AG04449 (cell line): ENCODE measurements at regions not wholly inside any gene's neighbourhood (a gene's known extent, or its start where the extent isn't known, plus 50 kb on each side); places are given as distances from the start of the nearest gene placed in this dataset.

Experiments used
- CTCF ChIA-PET: fragments of 350-600 bp; formaldehyde crosslinking; extraction: SDS; loops from one replicate; lab custom pipeline; 2021; ENCODE audit warnings: antibody characterized with exemption; lab: Yijun Ruan, JAX
- POLR2A ChIA-PET: fragments of 400-600, 350-600 bp; formaldehyde crosslinking; extraction: SDS; loops from one replicate; lab custom pipeline; 2020; ENCODE audit warnings: antibody characterized with exemption, inconsistent platforms; lab: Yijun Ruan, JAX
- DNase-seq: peaks from one replicate; pipeline ENCODE4 v3.0.0-alpha.2; 2010; ENCODE audit warnings: low read depth, low spot score
- H3K4me3 ChIP-seq: 2 replicates; pipeline ENCODE4 v1.5.1; 2011; ENCODE audit warnings: low read depth, mild to moderate bottlenecking, control low read depth, low read length
- TF ChIP-seq, protein P1 (sequence below): IDR thresholded peaks from one replicate; pipeline ENCODE4 v1.5.1; 2011; ENCODE audit warnings: mild to moderate bottlenecking, moderate library complexity, low read length, control low read depth, inconsistent platforms; ENCODE audit not compliant: insufficient read depth; ENCODE audit errors: missing control alignments

DNA sequence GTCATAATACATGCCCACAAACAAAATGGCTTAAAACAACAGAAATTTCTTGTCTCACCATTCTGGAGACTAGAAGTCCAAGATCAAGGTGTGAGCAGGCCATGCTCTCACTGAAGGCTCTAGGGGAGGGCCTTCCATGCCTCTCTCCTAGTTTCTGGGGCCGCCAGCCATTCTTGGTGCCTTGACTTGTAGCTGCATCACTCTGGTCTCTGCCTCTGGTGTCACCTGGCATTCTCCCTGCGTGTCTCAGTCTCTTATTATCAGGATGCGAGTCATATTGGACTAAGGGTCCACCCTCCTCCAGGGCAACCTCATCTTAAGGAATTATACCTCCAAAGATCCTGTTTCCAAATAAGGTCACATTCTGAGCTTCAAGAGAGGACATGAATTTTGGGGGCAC, 76.1 kb downstream of the KCNF1 start:
- POLR2A ChIA-PET: no interaction called here
- CTCF ChIA-PET: no interaction called here
- TF ChIP-seq, protein P1, sequence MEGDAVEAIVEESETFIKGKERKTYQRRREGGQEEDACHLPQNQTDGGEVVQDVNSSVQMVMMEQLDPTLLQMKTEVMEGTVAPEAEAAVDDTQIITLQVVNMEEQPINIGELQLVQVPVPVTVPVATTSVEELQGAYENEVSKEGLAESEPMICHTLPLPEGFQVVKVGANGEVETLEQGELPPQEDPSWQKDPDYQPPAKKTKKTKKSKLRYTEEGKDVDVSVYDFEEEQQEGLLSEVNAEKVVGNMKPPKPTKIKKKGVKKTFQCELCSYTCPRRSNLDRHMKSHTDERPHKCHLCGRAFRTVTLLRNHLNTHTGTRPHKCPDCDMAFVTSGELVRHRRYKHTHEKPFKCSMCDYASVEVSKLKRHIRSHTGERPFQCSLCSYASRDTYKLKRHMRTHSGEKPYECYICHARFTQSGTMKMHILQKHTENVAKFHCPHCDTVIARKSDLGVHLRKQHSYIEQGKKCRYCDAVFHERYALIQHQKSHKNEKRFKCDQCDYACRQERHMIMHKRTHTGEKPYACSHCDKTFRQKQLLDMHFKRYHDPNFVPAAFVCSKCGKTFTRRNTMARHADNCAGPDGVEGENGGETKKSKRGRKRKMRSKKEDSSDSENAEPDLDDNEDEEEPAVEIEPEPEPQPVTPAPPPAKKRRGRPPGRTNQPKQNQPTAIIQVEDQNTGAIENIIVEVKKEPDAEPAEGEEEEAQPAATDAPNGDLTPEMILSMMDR: no peak
- no peak overlapping the region for H3K4me3 ChIP-seq
- DNase-seq: no peak

DNA sequence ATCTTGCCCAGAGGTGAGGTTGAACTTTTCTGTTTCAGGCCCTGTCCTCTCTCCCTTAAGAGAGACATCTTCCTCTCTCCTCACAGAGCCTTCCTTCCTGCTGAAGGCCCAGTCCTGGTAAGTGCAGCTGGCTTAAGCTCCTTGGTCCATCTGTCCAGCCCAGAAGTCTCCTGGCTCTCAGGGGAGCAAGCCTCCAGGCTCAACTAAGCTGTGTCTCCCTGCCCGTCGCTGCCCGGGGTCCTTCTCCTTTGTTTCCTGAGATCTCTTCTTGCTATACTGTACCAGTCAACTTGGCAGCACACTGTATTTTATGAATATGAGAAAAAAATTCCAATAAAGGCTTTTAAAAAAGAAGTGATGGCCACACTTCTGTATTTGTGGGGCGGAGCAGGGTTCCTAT, 77.4 kb downstream of the KCNF1 start:
- CTCF ChIA-PET: interaction anchor here (1.3 kb wide), 1 partner anchor 143 kb away, joined by 3 read pairs; a partner anchor contains a TSS
- TF ChIP-seq, protein P1: no peak
- no peak for DNase-seq

DNA sequence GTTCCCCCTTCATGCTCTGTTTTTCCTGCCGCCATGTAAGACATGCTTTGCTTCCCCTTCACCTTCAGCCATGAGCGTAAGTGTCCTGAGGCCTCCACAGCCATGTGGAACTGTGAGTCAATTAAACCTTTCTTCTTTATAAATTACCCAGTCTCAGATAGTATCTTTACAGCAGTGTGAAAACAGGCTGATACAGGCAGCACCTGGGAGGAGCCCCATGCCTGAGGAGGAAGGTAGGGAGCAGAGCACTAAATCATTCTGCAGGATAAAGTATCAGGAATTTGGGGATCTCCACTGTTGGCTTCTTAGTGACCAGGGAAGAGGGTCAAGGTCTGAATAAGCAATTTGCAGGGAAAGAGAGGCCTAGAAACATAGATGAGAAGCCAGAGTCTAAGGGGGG, 78.0 kb downstream of the KCNF1 start:
- TF ChIP-seq, protein P1: no peak
- no peak for DNase-seq
- CTCF ChIA-PET: interaction anchor here (1.3 kb wide), 1 partner anchor 143 kb away, joined by 3 read pairs; a partner anchor contains a TSS
- H3K4me3 ChIP-seq: no peak overlapping the region
- POLR2A ChIA-PET: no interaction called here

More for the DNA sequence above, 77.4 kb downstream of the KCNF1 start:
- POLR2A ChIA-PET: no interaction called here
- no peak overlapping the region for H3K4me3 ChIP-seq

DNA sequence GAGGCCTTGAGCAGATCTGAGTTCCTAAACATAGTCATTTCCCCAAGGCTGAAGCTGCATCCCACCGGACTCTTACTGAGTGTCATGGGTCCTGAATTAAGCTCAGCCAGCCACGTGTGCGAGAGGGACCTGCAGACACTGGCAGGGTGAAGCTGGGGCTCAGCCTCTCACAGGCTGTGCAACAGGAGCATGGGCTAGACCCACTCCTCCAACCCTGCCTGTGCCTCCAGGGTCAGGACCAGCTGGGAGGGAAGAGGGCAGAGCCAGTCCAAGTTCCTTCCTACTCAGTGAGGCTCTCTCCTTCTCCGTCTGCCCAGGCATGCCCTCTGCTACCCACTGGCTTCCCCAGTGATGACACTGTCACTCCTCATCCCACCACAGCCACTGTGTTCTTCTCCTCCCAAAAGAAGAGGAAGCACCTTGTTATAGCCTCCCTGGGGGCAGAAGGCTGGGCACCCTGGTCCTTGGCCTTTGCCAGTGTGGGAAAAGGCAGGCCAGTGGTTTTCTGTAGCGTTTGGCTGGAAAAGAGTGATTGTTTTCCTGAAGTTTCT, 78.9 kb downstream of the KCNF1 start:
- TF ChIP-seq, protein P1: no peak
- ChIA-PET POLR2A (no interaction called here), CTCF (interaction anchor here (1.0 kb wide), 1 partner anchor 158 kb away, joined by 3 read pairs; no protein-coding TSS in a partner anchor)
- no peak for DNase-seq
- H3K4me3 ChIP-seq: no peak overlapping the region

DNA sequence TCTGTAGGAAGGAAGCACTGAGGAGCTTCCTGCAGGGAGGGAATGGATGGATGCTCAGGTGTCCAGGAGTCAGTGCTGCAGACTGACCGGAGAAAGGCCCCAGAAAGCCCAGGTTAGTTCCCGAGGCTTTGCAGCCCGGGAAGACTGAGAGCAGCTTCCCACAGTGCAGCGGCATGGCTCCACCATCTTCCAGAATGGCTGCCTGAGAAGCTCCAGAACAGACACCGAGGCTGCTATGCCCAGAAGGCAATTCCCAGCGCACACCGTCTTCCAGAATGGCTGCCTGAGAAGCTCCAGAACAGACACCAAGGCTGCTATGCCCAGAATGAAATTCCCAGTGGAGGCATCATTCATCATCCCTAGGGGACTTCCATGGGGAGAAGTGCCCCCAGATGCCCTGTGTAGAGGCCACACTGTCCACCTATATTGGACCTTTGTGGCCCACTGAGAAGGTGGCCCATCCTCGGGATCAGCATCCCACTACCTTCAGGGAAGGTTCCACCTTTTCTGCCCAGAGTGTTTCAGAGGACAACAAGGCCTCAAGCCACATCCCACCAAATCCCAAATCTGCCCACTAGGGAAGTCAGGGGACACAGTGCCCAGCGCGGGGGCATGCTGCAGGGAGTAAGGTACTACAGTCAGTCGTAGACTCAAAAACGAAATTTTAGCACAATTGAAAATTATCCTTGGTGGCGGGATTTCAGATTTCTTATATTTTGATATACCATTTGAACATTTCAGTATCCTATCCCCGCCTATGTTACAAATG, 80.5 kb downstream of the KCNF1 start:
- CTCF ChIA-PET: interaction anchor here (0.9 kb wide), 1 partner anchor 9 kb away, joined by 3 read pairs; no protein-coding TSS in a partner anchor
- TF ChIP-seq, protein P1: no peak
- POLR2A ChIA-PET: no interaction called here

DNA sequence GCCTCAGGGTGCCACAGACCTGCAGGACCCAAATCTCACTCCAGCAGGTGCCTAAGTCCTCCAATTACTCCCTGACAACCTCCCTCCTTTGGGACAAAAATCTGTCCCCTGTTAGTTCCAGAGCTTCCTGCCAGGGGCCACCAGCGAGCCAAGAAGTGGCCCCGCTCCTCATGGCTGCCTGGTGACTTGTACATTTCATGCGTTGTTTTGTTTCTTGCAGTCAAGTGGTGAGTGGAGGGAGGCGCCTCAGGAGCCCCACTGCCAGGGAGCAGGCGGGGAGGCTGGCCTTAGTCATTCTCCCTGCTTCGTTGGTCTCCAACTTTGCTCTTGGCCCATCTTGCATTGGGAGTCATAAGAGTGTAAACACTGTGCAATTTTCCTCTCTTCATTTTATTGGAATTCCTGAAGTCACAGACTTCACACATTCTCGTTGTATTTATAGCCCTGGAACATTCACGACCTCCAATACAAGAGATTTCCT, 81.3 kb downstream of the KCNF1 start:
- POLR2A ChIA-PET: no interaction called here
- TF ChIP-seq, protein P1: no peak
- CTCF ChIA-PET: no interaction called here
- no peak for DNase-seq
- H3K4me3 ChIP-seq: no peak overlapping the region

More for the DNA sequence above, 80.5 kb downstream of the KCNF1 start:
- DNase-seq: no peak
- H3K4me3 ChIP-seq: no peak overlapping the region
